Gastrocnemius medialis (tissue), 4 donors: ENCODE measurements at regions not wholly inside any gene's neighbourhood (a gene's known extent, or its start where the extent isn't known, plus 50 kb on each side); places are given as distances from the start of the nearest gene placed in this dataset.
A peak's percentile ranks its signal among the peaks of the same experiment; 100 is the strongest.

Experiments used
- ATAC-seq, 2 donors: fragments of 150-250 bp; one replicate each; pipeline ENCODE4 v1.9.1; 2016
- DNase-seq, 2 donors: peaks; one replicate each; pipeline ENCODE4 v3.0.0-alpha.2; 2019
- H3K27ac ChIP-seq, 4 donors: fragments of 200-600 bp; sonication (generic); 1 replicate in 1 of 4; 2 replicates in 3 of 4; pipeline ENCODE4 v1.5.1; 2016 to 2018; ENCODE audit warnings: mild to moderate bottlenecking in 2 of 4, moderate library complexity in 1 of 4
- H3K27me3 ChIP-seq, 3 donors: fragments of 200-600 bp; sonication (generic) in 2 of 3; 1 replicate in 1 of 3; 2 replicates in 2 of 3; pipeline versions ENCODE4 v1.5.1 to v1.6.0; 2016 to 2019; ENCODE audit warnings: mild to moderate bottlenecking in 1 of 3, moderate library complexity in 1 of 3
- H3K36me3 ChIP-seq, 2 donors: fragments of 200-600 bp; sonication (generic) in 1 of 2; one replicate each; pipeline ENCODE4 v1.5.1; 2017 to 2018
- H3K4me1 ChIP-seq, 2 donors: fragments of 200-600 bp; sonication (generic) in 1 of 2; one replicate each; pipeline ENCODE4 v1.5.1; 2016 to 2017; ENCODE audit warnings: mild to moderate bottlenecking in 2 of 2
- H3K4me3 ChIP-seq, 4 donors: fragments of 200-600 bp; sonication (generic) in 3 of 4; 1 replicate in 1 of 4; 2 replicates in 3 of 4; pipeline ENCODE4 v1.5.1; 2016 to 2019; ENCODE audit warnings: mild to moderate bottlenecking in 2 of 4
- H3K9me3 ChIP-seq, 3 donors: fragments of 200-600 bp; sonication (generic) in 2 of 3; 1 replicate in 1 of 3; 2 replicates in 2 of 3; pipeline ENCODE4 v1.5.1; 2016 to 2019
- POLR2A ChIP-seq, 2 donors: fragments of 450-650 bp; IDR thresholded peaks; one replicate each; pipeline ENCODE4 v1.6.1; 2017; ENCODE audit warnings: antibody characterized with exemption in 2 of 2, mild to moderate bottlenecking in 2 of 2, moderate library complexity in 2 of 2
- in situ Hi-C, 4 donors: fragments of 200-750 bp; cut with MboI; loops; one replicate each; pipeline versions ENCODE4 v1.15.0 to v1.8.0; 2017; ENCODE audit warnings: low sequenced_read_pairs in 4 of 4
- intact Hi-C: fragments of 100-400 bp; cut with DNase I; formaldehyde crosslinking; loops from one replicate; pipeline ENCODE4 v1.15.1; 2023; ENCODE audit warnings: low total_unique reads
- TF ChIP-seq, protein P1 (sequence below), 5 experiments: fragments of 450-650 bp in 3 of 5; fragments of 200-600 bp in 2 of 5; sonication (generic) in 2 of 5; IDR thresholded peaks in 4 of 5; conservative IDR thresholded peaks in 1 of 5; 1 replicate in 4 of 5; 2 replicates in 1 of 5; pipeline ENCODE4 v1.5.1; 2016 to 2019; ENCODE audit warnings: antibody characterized with exemption in 5 of 5, mild to moderate bottlenecking in 3 of 5, moderate library complexity in 3 of 5

DNA sequence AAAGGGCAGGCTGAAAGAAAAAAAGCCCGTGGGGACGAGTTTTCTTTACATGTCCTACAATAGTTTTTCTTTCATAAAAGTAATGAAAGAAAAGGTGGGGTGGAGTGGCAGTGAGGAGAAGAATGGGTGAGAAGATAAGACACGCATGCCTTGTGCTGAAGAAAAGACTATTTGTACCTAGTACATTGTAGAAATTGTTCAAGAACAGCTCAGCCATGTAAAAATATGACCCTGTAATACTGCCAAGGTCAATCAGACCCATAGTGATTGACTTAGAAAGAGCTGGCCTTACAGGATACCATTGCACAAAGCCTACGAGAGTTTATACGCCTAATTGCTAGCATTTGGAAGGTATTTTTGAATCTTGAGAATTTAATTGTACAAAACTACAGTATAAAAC is 126.0 kb upstream of the NRIP1 start:
- DNase-seq (no peak), ATAC-seq (no peak)
- Histone ChIP-seq H3K27me3 (no peaks in the 10 kb centered on the region), H3K36me3 (no peaks in the 10 kb centered on the region), H3K27ac (no peak overlapping the region), H3K4me3 (no peak overlapping the region), H3K9me3 (no peaks in the 10 kb centered on the region), H3K4me1 (peaks cover 0 to 10% of the 10 kb centered on the region in 2 donors)
- intact Hi-C loops: no loop called here
- in situ Hi-C loops: no loop called here
- TF ChIP-seq, protein P1, sequence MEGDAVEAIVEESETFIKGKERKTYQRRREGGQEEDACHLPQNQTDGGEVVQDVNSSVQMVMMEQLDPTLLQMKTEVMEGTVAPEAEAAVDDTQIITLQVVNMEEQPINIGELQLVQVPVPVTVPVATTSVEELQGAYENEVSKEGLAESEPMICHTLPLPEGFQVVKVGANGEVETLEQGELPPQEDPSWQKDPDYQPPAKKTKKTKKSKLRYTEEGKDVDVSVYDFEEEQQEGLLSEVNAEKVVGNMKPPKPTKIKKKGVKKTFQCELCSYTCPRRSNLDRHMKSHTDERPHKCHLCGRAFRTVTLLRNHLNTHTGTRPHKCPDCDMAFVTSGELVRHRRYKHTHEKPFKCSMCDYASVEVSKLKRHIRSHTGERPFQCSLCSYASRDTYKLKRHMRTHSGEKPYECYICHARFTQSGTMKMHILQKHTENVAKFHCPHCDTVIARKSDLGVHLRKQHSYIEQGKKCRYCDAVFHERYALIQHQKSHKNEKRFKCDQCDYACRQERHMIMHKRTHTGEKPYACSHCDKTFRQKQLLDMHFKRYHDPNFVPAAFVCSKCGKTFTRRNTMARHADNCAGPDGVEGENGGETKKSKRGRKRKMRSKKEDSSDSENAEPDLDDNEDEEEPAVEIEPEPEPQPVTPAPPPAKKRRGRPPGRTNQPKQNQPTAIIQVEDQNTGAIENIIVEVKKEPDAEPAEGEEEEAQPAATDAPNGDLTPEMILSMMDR (IDR thresholded peaks at IDR 0.05 in 4 of 5, conservative IDR thresholded peaks at IDR 0.05 in 1 of 5): no peak
- no peak for TF ChIP-seq POLR2A (IDR thresholded peaks at IDR 0.05)

DNA sequence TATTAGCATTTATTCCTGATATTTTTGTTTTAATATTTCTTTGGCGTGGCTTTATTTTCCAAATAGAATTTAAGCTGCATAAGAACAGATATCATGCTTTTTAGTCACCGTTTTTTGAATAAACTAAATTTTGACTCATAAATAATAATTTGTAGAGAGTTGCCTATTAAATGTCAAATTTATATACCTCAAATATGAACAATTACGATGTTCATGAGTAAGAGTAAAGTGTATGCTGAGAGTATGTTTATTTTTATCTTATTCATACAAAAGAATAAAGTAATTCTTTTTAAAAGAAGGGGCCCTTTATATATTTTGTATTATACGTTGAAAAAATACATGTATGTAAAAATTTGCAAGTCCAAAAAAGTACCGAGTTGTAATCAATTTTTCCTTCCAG is 126.5 kb upstream of the NRIP1 start:
- intact Hi-C loops (no loop called here), in situ Hi-C loops (no loop called here)
- TF ChIP-seq, protein P1 (IDR thresholded peaks at IDR 0.05 in 4 of 5, conservative IDR thresholded peaks at IDR 0.05 in 1 of 5): no peak

DNA sequence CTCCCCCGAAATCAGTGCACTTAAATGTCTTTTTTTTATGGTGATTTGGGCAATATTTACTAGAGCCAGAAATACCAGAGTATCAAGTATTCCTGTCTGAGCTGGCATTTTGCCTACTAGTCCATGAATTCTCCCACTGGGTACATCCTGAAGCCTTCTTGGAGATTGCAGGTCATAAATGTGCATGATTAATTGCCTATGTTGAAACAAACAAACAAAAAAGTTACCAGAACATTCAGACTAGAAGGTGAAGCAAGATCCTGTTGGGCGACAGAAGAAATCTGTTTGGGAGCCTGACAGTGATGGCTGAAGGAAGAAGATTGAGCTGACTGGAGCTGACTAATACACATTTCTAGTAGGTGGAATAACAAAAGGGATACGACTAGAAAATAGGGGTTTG is 127.4 kb upstream of the NRIP1 start:
- ATAC-seq: peak; percentile 98 to 99

More for the DNA sequence above, 126.5 kb upstream of the NRIP1 start:
- no peak overlapping the region for H3K4me3 ChIP-seq
- H3K4me1 ChIP-seq: peaks cover 0 to 10% of the 10 kb centered on the region in 2 donors
- H3K9me3 ChIP-seq: no peaks in the 10 kb centered on the region
- H3K27me3 ChIP-seq: no peaks in the 10 kb centered on the region
- H3K36me3 ChIP-seq: no peaks in the 10 kb centered on the region
- no peak for DNase-seq
- no peak for ATAC-seq
- no peak overlapping the region for H3K27ac ChIP-seq

DNA sequence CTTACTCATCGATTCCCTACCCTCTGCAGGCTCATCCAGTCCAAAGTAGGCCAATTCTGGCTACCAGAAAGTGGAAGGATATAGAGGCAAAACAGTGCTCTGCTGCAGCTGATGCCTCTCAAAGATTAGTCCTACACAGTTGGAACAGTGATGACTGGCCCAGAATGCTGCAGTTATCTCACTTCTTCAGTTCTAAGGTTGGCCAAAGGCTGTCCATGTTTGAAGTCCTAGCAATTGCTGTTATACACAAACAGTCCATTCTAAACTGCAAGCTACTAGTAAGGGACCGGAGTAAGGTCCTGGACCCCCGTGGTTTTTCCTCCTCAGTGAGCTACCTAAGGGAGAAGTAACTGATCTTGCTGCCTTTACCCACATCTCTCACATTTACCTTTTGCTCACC is 129.1 kb upstream of the NRIP1 start:
- Histone ChIP-seq H3K27me3 (no peaks in the 10 kb centered on the region), H3K36me3 (no peaks in the 10 kb centered on the region), H3K27ac (no peak overlapping the region), H3K4me3 (no peak overlapping the region), H3K9me3 (no peaks in the 10 kb centered on the region), H3K4me1 (peaks cover 0 to 10% of the 10 kb centered on the region in 2 donors)
- DNase-seq: no peak
- no peak for ATAC-seq
- in situ Hi-C loops: no loop called here
- TF ChIP-seq, protein P1 (IDR thresholded peaks at IDR 0.05 in 4 of 5, conservative IDR thresholded peaks at IDR 0.05 in 1 of 5): no peak
- TF ChIP-seq POLR2A (IDR thresholded peaks at IDR 0.05): no peak
- intact Hi-C loops: no loop called here

More for the DNA sequence above, 127.4 kb upstream of the NRIP1 start:
- DNase-seq: peak; percentile 17 to 30
- Histone ChIP-seq H3K36me3 (no peaks in the 10 kb centered on the region), H3K27me3 (no peaks in the 10 kb centered on the region), H3K9me3 (no peaks in the 10 kb centered on the region), H3K27ac (peak overlapping the region in 1 of 4 donors; percentile 43), H3K4me1 (peaks cover 0 to 10% of the 10 kb centered on the region in 2 donors), H3K4me3 (no peak overlapping the region)
- intact Hi-C loops: no loop called here
- TF ChIP-seq POLR2A (IDR thresholded peaks at IDR 0.05): no peak
- TF ChIP-seq, protein P1 (IDR thresholded peaks at IDR 0.05 in 4 of 5, conservative IDR thresholded peaks at IDR 0.05 in 1 of 5): no peak
- in situ Hi-C loops: no loop called here

DNA sequence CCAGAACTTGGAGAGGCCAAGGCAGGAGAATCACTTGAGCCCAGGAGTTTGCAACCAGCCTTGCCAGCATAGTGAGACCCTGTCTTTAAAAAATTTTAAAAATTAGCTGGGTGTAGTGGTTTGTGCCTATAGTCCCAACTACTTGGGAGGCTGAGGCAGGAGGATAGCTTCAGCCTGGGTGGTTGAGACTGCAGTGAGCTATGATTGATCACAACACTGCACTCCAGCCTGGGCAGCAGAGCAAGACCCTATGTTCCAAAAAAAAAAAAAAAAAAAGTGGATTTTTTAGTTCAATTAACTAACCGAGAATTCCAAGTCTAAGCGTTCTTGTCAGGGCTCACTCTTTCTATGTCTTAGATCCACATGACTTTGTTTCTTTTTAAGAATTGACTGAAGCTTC is 130.3 kb upstream of the NRIP1 start:
- intact Hi-C loops (no loop called here), in situ Hi-C loops (no loop called here)
- Histone ChIP-seq H3K27ac (no peak overlapping the region), H3K4me1 (peaks cover 0 to 10% of the 10 kb centered on the region in 2 donors), H3K4me3 (no peak overlapping the region), H3K9me3 (no peaks in the 10 kb centered on the region), H3K27me3 (no peaks in the 10 kb centered on the region), H3K36me3 (no peaks in the 10 kb centered on the region)
- TF ChIP-seq POLR2A (IDR thresholded peaks at IDR 0.05): no peak
- TF ChIP-seq, protein P1 (IDR thresholded peaks at IDR 0.05 in 4 of 5, conservative IDR thresholded peaks at IDR 0.05 in 1 of 5): no peak
- no peak for DNase-seq
- no peak for ATAC-seq
